GM18858 (cell line): ENCODE measurements at regions not wholly inside any gene's neighbourhood (a gene's known extent, or its start where the extent isn't known, plus 50 kb on each side); places are given as distances from the start of the nearest gene placed in this dataset.

ENCODE experiments used
- ATAC-seq: cut with Tn5 transposase; IDR thresholded peaks from one replicate; pipeline ENCODE4 v1.9.1; 2021; ENCODE audit not compliant: unreplicated experiment

DNA sequence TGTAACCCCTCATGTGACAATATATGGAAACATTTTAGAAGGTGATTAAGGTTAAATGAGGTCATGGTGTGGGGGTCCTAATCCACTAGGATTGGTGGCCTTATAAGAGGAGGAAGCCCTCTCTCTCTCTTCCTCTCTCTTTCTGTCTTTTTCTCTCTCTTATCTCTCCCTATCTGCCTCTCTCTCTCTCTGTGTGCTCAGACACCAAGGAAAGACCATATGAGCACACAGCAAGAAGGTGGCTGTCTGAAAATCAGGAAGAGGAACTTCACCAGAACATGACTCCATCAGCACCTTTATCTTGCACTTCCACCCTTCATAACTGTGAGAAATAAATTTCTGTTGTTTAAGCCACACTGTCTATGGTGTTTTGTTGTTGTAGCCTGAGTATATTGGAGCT lies 1472.2 kb downstream of the PCDH7 start:
- ATAC-seq: no peak

- ATAC-seq: no peak
These were observed 1472.8 kb downstream of the PCDH7 start for GRCh38 chr4:32192991-32193390.

- ATAC-seq: no peak
These were observed 1477.0 kb downstream of the PCDH7 start for GRCh38 chr4:32196950-32197688.

- no peak for ATAC-seq
These were observed 1479.5 kb downstream of the PCDH7 start for GRCh38 chr4:32199639-32200038.

GRCh38 chr4:32203340-32203739 lies 1483.2 kb downstream of the PCDH7 start:
- ATAC-seq: no peak

DNA sequence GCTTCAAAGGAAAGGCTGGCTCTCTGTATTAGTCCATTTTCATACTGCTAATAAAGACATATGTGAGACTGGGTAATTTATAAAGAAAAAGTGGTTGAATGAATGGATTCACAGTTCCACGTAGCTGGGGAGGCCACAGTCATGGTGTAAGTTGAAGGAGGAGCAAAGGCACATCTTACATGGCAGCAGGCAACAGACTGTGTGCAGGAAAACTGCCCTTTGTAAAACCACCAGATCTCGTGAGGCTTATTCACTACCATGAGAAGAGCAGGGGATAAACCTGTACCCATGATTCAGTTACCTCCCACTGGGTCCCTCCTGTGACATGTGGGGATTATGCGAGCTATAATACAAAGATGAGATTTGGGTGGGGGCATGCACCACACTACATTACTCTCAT lies 1486.6 kb downstream of the PCDH7 start:
- no peak for ATAC-seq

- ATAC-seq: no peak
These were observed 1487.3 kb downstream of the PCDH7 start for GRCh38 chr4:32207456-32207855.

DNA sequence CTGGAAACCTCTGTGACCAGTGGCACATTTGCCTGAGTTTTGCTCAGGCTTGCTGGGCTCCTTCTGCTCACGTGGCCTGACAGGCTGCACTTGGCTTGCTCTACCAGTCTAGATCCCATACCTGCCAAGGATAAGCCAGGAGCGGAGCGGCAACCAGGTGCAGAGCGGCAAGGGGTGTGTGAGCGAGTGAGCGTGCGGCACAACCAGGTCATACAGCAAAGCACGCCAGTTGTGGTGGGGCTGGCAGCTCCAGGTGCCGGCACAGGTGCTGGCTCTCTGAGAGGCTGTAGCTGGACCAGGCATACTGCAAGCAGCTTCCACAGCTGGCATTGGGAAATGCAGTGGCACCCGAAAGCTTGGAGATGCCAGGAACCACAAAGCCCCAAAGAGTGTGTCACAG lies 1495.1 kb downstream of the PCDH7 start:
- no peak for ATAC-seq

GRCh38 chr4:32216502-32216901 lies 1496.3 kb downstream of the PCDH7 start:
- ATAC-seq: no peak

GRCh38 chr4:32219306-32220075 lies 1499.3 kb downstream of the PCDH7 start:
- no peak for ATAC-seq

DNA sequence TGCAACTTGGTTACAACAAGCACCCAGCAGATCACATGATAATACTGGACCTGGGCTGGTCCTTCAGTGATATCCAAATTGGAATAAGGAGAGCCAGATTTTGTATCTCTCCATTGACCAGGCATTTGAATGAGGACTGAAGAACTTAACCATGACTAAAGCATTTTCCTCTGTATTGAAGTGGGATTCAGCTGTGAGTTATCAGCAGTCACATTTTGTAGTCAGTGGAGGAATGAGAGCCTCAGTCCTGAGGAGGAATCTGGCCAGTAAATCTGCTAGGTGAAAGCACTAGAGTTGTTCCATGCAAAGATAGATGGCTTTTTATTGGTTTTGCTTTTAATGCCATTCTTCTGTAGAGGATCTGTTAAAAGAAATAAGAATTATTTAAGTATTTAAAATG lies 1506.0 kb downstream of the PCDH7 start:
- no peak for ATAC-seq

- no peak for ATAC-seq
These were observed 1506.6 kb downstream of the PCDH7 start for GRCh38 chr4:32226733-32227132.

- ATAC-seq: no peak
These were observed 1523.8 kb downstream of the PCDH7 start for GRCh38 chr4:32243926-32244325.

GRCh38 chr4:32249040-32249439 lies 1528.9 kb downstream of the PCDH7 start:
- no peak for ATAC-seq

- no peak for ATAC-seq
These were observed 1531.0 kb downstream of the PCDH7 start for GRCh38 chr4:32251126-32251525.

- ATAC-seq: no peak
These were observed 1531.8 kb downstream of the PCDH7 start for GRCh38 chr4:32251926-32252325.

GRCh38 chr4:32254216-32254615 lies 1534.0 kb downstream of the PCDH7 start:
- no peak for ATAC-seq

DNA sequence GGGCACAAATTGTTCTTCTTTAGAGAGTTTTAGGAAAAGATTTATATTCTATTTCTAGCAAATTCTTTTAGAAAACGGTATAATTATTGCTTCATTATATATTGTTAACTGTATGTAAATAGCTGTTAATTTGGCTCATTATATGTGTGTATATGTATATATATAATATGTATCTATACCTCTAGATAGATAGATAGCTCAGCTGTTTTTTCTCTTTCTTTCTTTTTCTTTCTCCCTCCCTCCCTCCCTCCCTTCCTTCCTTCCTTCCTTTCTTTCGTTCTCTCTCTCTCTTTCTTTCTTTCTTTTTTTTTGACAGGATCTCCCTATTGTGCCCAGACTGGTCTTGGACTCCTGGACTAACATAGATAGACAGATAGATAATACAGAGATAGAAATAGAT lies 1538.8 kb downstream of the PCDH7 start:
- no peak for ATAC-seq

DNA sequence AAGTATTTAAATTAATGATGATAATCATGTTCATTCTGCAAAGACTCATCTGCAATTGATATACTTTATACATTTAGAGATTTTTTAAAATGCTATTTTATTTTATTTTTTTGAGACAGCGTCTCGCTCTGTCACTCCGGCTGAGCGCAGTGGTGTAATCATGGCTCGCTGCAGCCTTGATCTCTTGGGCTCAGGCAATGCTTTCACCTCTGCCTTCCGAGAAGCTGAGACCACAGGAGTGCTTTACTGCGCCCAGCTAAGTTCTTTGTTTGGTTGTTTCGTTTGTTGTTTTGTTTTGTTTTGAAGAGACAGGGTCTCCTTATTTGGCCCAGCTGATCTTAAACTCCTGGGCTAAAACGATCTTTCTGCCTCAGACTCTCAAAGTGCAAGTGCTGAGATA lies 1541.0 kb downstream of the PCDH7 start:
- ATAC-seq: no peak

DNA sequence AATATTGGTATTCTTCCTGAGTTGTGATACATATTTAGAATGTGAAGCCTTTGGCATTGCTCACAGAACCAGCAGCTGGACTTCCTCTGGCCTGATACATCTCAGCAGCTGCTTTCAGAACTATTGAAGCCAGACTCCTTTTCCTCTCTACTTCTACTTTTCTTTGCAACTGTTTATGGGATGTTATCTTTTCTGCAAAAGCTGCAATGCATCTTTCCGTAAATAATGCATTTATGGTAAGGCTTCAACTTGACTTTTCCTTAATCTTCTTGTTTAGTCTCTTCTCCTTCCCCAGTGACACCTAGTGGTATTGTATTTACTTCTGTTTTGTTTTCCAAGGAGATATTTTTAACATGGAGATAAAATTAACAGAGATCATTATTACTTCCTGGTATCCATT lies 1548.7 kb downstream of the PCDH7 start:
- no peak for ATAC-seq

GRCh38 chr4:32290102-32290501 lies 1569.9 kb downstream of the PCDH7 start:
- no peak for ATAC-seq

GRCh38 chr4:32318926-32319325 lies 1598.8 kb downstream of the PCDH7 start:
- no peak for ATAC-seq

- ATAC-seq: no peak
These were observed 1601.3 kb downstream of the PCDH7 start for GRCh38 chr4:32321421-32321820.
